Activated CD8-positive, alpha-beta T cell treated with anti-CD3 and anti-CD28 coated beads for 36 hours (primary cell): ENCODE measurements at regions not wholly inside any gene's neighbourhood (a gene's known extent, or its start where the extent isn't known, plus 50 kb on each side); places are given as distances from the start of the nearest gene placed in this dataset.

Source experiments
- ATAC-seq: fragments of 200-7000 bp; cut with Tn5 transposase; one replicate; pipeline ENCODE4 v1.10.0; 2021; ENCODE audit warnings: mild to moderate bottlenecking, moderate library complexity
- CTCF ChIA-PET: fragments of 350-600 bp; sonication (Branson Sonifier 250); formaldehyde crosslinking; loops from one replicate; lab custom pipeline; 2021; ENCODE audit warnings: antibody characterized with exemption; lab: Charles Lee
- POLR2A ChIA-PET: fragments of 350-600 bp; sonication (Branson Sonifier 250); formaldehyde crosslinking; loops from one replicate; lab custom pipeline; 2021; ENCODE audit warnings: antibody characterized with exemption; lab: Charles Lee
- DNase-seq: peaks from one replicate; pipeline ENCODE4 v3.0.0-alpha.2; 2020
- H3K27ac Mint-ChIP-seq: one replicate; pipeline ENCODE4 v1.8.0; 2021; ENCODE audit warnings: mild to moderate bottlenecking, mixed read lengths
- H3K27me3 Mint-ChIP-seq: one replicate; pipeline ENCODE4 v1.8.0; 2021; ENCODE audit warnings: mixed read lengths
- H3K36me3 Mint-ChIP-seq: one replicate; pipeline ENCODE4 v1.8.0; 2021; ENCODE audit warnings: low read depth, mixed read lengths
- H3K4me1 Mint-ChIP-seq: one replicate; pipeline ENCODE4 v1.8.0; 2021; ENCODE audit warnings: low read depth, mixed read lengths
- H3K4me3 Mint-ChIP-seq: one replicate; pipeline ENCODE4 v1.8.0; 2021; ENCODE audit warnings: mild to moderate bottlenecking, moderate library complexity, mixed read lengths
- H3K9me3 Mint-ChIP-seq: one replicate; pipeline ENCODE4 v1.8.0; 2021; ENCODE audit warnings: mixed read lengths
- CTCF ChIP-seq: fragments of 200-600 bp; IDR thresholded peaks from one replicate; pipeline ENCODE4 v1.8.0; 2022; ENCODE audit warnings: antibody characterized with exemption, mild to moderate bottlenecking
- intact Hi-C: fragments of 100-400 bp; cut with micrococcal nuclease; formaldehyde crosslinking; loops from one replicate; pipeline ENCODE4 v1.10.0; 2022

DNA sequence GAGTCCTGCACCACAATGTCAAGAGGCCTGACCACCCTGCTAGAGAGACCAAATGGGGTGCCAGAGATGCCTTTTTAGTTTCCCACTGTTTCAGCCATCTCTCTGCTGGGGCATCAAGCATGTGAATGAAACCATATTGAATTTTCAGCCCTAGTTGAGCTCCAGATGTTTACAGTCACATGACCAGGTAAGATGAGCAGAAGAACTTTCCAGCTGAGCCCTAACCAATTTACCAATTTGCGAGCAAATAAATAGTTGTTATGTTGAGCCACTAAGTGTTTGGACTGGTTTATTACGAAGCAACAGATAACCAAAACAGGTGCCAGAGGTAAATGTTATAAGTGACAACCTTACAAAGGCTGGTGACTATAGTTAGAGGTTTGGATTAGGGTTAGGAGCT, 209.1 kb upstream of the CCL2 start:
- H3K36me3 Mint-ChIP-seq = no peaks in the 10 kb centered on the region
- intact Hi-C loops = no loop called here
- POLR2A ChIA-PET = no interaction called here
- H3K27me3 Mint-ChIP-seq = peaks cover 9% of the 10 kb centered on the region
- ATAC-seq = no peak
- TF ChIP-seq CTCF = no peak
- H3K4me1 Mint-ChIP-seq = no peaks in the 10 kb centered on the region
- CTCF ChIA-PET = no interaction called here
- peaks cover 3% of the 10 kb centered on the region for H3K9me3 Mint-ChIP-seq
- H3K27ac Mint-ChIP-seq = no peak overlapping the region
- no peak for DNase-seq
- no peak overlapping the region for H3K4me3 Mint-ChIP-seq

- intact Hi-C loops = no loop called here
- no peak overlapping the region for H3K4me3 Mint-ChIP-seq
- H3K4me1 Mint-ChIP-seq = no peaks in the 10 kb centered on the region
- DNase-seq = no peak
- CTCF ChIA-PET = no interaction called here
- peaks cover 24% of the 10 kb centered on the region for H3K27me3 Mint-ChIP-seq
- no peak for TF ChIP-seq CTCF
- no peak for ATAC-seq
- POLR2A ChIA-PET = no interaction called here
- H3K9me3 Mint-ChIP-seq = no peaks in the 10 kb centered on the region
- H3K36me3 Mint-ChIP-seq = no peaks in the 10 kb centered on the region
- no peak overlapping the region for H3K27ac Mint-ChIP-seq
Observed at GRCh38 chr17:34051046-34051445, 204.0 kb upstream of the CCL2 start.

DNA sequence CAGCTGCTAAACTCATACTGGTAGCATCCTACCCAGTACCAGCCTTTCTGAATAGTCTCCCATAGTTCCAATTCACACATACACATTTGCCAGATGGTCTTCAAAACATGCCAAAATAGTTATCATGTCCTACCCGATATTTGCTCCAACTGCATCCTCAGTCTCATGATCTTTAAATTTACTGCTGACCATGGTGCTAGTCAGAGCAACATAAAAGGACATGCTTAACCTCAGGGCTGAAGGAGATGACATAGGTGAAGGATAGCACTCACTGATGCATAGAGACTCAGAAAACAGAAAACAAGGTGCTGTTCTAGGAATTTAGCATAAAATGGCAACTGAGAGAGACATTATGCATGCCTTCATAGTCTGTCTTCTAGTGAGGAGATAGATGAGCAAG, 200.6 kb upstream of the CCL2 start:
- ATAC-seq (no peak), DNase-seq (no peak)
- no peak for TF ChIP-seq CTCF
- H3K4me3 Mint-ChIP-seq = no peak overlapping the region
- H3K4me1 Mint-ChIP-seq = no peaks in the 10 kb centered on the region
- CTCF ChIA-PET = no interaction called here
- H3K36me3 Mint-ChIP-seq = no peaks in the 10 kb centered on the region
- POLR2A ChIA-PET = no interaction called here
- no peaks in the 10 kb centered on the region for H3K9me3 Mint-ChIP-seq
- H3K27ac Mint-ChIP-seq = no peak overlapping the region
- intact Hi-C loops = no loop called here
- peaks cover 35% of the 10 kb centered on the region for H3K27me3 Mint-ChIP-seq

DNA sequence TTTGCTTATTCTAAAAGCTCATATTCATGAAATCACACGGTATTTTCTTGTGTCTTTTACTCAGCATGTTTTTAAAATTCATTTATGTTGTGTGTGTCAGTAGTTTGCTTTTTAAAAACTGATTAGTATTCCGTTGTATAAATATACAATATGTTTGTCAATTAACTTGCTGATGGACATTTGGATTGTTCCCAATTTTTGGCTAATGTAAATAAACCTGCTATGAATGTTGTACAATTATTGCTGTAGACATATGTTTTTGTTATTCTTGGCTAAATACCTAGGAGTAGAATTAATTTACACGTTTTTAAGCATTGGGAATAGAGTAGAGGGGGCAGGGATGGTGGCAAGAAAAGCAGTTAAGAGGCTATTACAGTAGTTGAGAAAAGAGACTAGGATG, 199.5 kb upstream of the CCL2 start:
- TF ChIP-seq CTCF = no peak
- ChIA-PET POLR2A (no interaction called here), CTCF (no interaction called here)
- Mint-ChIP-seq H3K27me3 (peaks cover 30% of the 10 kb centered on the region), H3K36me3 (no peaks in the 10 kb centered on the region), H3K4me3 (no peak overlapping the region), H3K9me3 (no peaks in the 10 kb centered on the region), H3K27ac (no peak overlapping the region), H3K4me1 (no peaks in the 10 kb centered on the region)
- intact Hi-C loops = no loop called here
- no peak for DNase-seq
- no peak for ATAC-seq

DNA sequence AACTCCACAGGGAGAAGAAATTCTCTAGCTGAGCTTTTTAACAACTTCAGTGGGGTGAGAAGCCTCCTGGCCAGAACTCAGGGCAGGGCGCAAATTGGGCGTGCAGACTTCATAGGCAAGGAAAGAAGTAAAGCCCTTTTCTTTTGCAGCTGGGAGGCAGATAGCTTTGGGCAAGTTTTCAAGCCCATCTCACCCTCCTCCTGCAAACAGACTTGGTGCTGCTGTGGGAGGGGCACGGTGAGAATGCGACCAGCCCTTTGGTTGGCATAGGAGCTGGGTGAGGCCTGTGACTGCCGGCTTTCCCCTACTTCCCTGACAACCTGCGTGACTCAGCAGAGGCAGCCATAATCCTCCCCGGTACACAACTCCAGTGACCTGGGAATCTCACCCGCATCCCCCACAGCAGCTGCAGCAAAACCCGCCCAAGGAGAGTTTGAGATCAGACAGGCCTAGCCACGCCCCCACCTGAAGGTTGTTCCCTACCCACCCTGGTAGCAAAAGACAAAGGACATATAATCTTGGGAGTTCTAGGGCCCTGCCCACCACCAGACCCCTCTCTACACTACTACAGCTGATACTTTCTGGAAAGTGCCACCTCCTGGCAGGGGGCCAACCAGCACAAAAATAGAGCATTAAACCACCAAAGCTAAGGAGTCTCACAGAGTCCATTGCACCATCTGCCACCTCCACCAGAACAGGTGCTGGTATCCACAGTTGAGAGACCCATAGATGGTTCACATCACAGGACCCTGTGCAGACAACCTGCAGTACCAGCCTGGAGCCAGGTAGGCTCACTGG, 195.5 kb upstream of the CCL2 start:
- H3K9me3 Mint-ChIP-seq = no peaks in the 10 kb centered on the region
- CTCF ChIA-PET = no interaction called here
- peaks cover 24% of the 10 kb centered on the region for H3K27me3 Mint-ChIP-seq
- no peak for TF ChIP-seq CTCF
- intact Hi-C loops = no loop called here
- no peak for ATAC-seq
- no peaks in the 10 kb centered on the region for H3K4me1 Mint-ChIP-seq
- no peak overlapping the region for H3K27ac Mint-ChIP-seq
- H3K36me3 Mint-ChIP-seq = no peaks in the 10 kb centered on the region
- DNase-seq = no peak
- H3K4me3 Mint-ChIP-seq = no peak overlapping the region
- POLR2A ChIA-PET = no interaction called here
